HG02885 (cell line): ENCODE measurements at regions not wholly inside any gene's neighbourhood (a gene's known extent, or its start where the extent isn't known, plus 50 kb on each side); places are given as distances from the start of the nearest gene placed in this dataset.

Source experiments
- ATAC-seq: cut with Tn5 transposase; IDR thresholded peaks from one replicate; pipeline ENCODE4 v1.9.1; 2021; ENCODE audit warnings: mild to moderate bottlenecking; ENCODE audit not compliant: unreplicated experiment, poor library complexity

- ATAC-seq: no peak
Measured at GRCh38 chr18:26705757-26706156, 157.4 kb upstream of the KCTD1 start.

- no peak for ATAC-seq
Measured at GRCh38 chr18:26703170-26703930, 155.0 kb upstream of the KCTD1 start.

GRCh38 chr18:26702086-26702485, 153.7 kb upstream of the KCTD1 start:
- ATAC-seq: no peak

- peak; percentile 8 for ATAC-seq
Measured at GRCh38 chr18:26700728-26701127, 152.4 kb upstream of the KCTD1 start.

- peak; percentile 71 for ATAC-seq
Measured at GRCh38 chr18:26700201-26700600, 151.8 kb upstream of the KCTD1 start.

GRCh38 chr18:26697186-26697884, 149.0 kb upstream of the KCTD1 start:
- no peak for ATAC-seq

- no peak for ATAC-seq
Measured at GRCh38 chr18:26696786-26697185, 148.4 kb upstream of the KCTD1 start.

GRCh38 chr18:26696308-26696707, 148.0 kb upstream of the KCTD1 start:
- no peak for ATAC-seq

GRCh38 chr18:26689226-26689879, 141.0 kb upstream of the KCTD1 start:
- ATAC-seq: no peak

GRCh38 chr18:26686532-26686931, 138.2 kb upstream of the KCTD1 start:
- no peak for ATAC-seq

GRCh38 chr18:26685438-26686157, 137.2 kb upstream of the KCTD1 start:
- ATAC-seq: no peak

- no peak for ATAC-seq
Measured at GRCh38 chr18:26677957-26678356, 129.6 kb upstream of the KCTD1 start.

GRCh38 chr18:26667046-26667445, 118.7 kb upstream of the KCTD1 start:
- ATAC-seq: no peak

GRCh38 chr18:26662996-26663395, 114.6 kb upstream of the KCTD1 start:
- no peak for ATAC-seq

- ATAC-seq: no peak
Measured at GRCh38 chr18:26657631-26658581, 109.6 kb upstream of the KCTD1 start.

GRCh38 chr18:26656944-26657536, 108.7 kb upstream of the KCTD1 start:
- peak; percentile 78 for ATAC-seq

- peak; percentile 41 for ATAC-seq
Measured at GRCh38 chr18:26656431-26656943, 108.1 kb upstream of the KCTD1 start.

GRCh38 chr18:26655525-26656430, 107.4 kb upstream of the KCTD1 start:
- peak; percentile 27 for ATAC-seq
